MM.1S (cell line): ENCODE measurements at regions not wholly inside any gene's neighbourhood (a gene's known extent, or its start where the extent isn't known, plus 50 kb on each side); places are given as distances from the start of the nearest gene placed in this dataset.

Experiments used
- EZH2 ChIP-seq: fragments of 300-600 bp; sonication (generic); optimal IDR thresholded peaks from 2 replicates; pipeline ENCODE3; 2017; ENCODE audit warnings: low read depth, mild to moderate bottlenecking, antibody characterized with exemption, low read length, mixed read lengths
- EZH2phosphoT487 ChIP-seq: fragments of 300-600 bp; sonication (generic); IDR thresholded peaks from 2 replicates; pipeline ENCODE4 v1.6.1; 2018; ENCODE audit warnings: antibody characterized with exemption, low read length
- TF ChIP-seq, protein P1 (sequence below): fragments of 300-600 bp; sonication (generic); IDR thresholded peaks from 2 replicates; pipeline ENCODE4 v1.5.1; 2016; ENCODE audit warnings: antibody characterized with exemption, low read length, mixed read lengths

GRCh38 chr10:29407280-29407858 is 118.5 kb downstream of the LYZL1 start:
- TF ChIP-seq, protein P1, sequence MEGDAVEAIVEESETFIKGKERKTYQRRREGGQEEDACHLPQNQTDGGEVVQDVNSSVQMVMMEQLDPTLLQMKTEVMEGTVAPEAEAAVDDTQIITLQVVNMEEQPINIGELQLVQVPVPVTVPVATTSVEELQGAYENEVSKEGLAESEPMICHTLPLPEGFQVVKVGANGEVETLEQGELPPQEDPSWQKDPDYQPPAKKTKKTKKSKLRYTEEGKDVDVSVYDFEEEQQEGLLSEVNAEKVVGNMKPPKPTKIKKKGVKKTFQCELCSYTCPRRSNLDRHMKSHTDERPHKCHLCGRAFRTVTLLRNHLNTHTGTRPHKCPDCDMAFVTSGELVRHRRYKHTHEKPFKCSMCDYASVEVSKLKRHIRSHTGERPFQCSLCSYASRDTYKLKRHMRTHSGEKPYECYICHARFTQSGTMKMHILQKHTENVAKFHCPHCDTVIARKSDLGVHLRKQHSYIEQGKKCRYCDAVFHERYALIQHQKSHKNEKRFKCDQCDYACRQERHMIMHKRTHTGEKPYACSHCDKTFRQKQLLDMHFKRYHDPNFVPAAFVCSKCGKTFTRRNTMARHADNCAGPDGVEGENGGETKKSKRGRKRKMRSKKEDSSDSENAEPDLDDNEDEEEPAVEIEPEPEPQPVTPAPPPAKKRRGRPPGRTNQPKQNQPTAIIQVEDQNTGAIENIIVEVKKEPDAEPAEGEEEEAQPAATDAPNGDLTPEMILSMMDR = no peak
- TF ChIP-seq EZH2 = no peak
- no peak for TF ChIP-seq EZH2phosphoT487
